SK-N-MC (cell line): ENCODE measurements at regions not wholly inside any gene's neighbourhood (a gene's known extent, or its start where the extent isn't known, plus 50 kb on each side); places are given as distances from the start of the nearest gene placed in this dataset.

Experiments used
- DNase-seq: peaks from one replicate; pipeline ENCODE4 v3.0.0-alpha.2; 2011; ENCODE audit warnings: low read depth, low spot score
- H3K27ac ChIP-seq: fragments of 200-600 bp; sonication (generic); 2 replicates; pipeline ENCODE4 v1.5.1; 2016; ENCODE audit warnings: mixed run types
- H3K36me3 ChIP-seq: fragments of 200-600 bp; sonication (generic); 2 replicates; pipeline ENCODE4 v1.6.1; 2017; ENCODE audit warnings: antibody characterized with exemption, low read length, mixed read lengths; ENCODE audit not compliant: insufficient read depth
- H3K4me3 ChIP-seq: fragments of 200-600 bp; sonication (generic); 2 replicates; pipeline ENCODE4 v1.5.1; 2016
- H3K9ac ChIP-seq: fragments of 200-600 bp; sonication (generic); 2 replicates; pipeline ENCODE4 v1.8.0; 2017; ENCODE audit warnings: mixed run types, mixed read lengths; ENCODE audit not compliant: insufficient read length
- H3K9me3 ChIP-seq: fragments of 200-600 bp; sonication (generic); 2 replicates; pipeline ENCODE4 v1.6.1; 2017; ENCODE audit warnings: low read depth, mild to moderate bottlenecking, antibody characterized with exemption, low read length, moderate library complexity, mixed read lengths
- EZH2 ChIP-seq: fragments of 200-600 bp; sonication (generic); IDR thresholded peaks from one replicate; pipeline ENCODE4 v1.6.1; 2017; ENCODE audit warnings: antibody characterized with exemption
- FOXP2 ChIP-seq: optimal IDR thresholded peaks from 2 replicates; pipeline ENCODE3; 2011; ENCODE audit warnings: mild to moderate bottlenecking, moderate library complexity; ENCODE audit not compliant: insufficient read depth; ENCODE audit errors: extremely low read length, control extremely low read depth
- POLR2AphosphoS5 ChIP-seq: IDR thresholded peaks from 2 replicates; pipeline ENCODE4 v1.6.1; 2012; ENCODE audit warnings: mild to moderate bottlenecking, low read depth, low read length, borderline replicate concordance

DNA sequence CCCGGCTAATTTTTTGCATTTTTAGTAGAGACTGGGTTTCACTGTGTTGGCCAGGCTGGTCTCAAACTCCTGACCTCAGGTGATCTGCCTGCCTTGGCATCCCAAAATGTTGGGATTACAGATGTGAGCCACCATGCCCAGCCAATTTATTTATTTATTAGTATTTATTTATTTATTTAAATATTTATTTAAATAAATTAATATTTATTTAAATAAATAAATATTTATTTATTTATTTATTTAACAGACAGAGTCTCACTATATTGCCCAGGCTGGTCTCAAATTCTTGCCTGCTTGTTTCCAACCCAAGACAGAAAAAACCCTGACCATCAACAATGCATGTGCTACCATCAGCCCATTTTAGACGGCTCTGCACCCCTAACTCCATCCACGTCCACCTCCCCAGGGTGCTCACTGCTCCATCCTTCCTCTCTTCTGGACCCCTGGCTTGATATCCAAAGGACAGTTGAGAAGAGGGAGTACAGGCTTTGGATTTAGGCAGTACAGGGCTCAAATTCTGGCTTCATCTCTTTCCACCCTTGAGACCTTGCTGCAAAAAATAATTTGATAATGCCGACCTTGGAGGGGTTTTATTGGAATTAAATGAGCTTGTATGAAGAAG is 232.6 kb downstream of the MED10 start:
- Histone ChIP-seq H3K9ac (no peak overlapping the region), H3K4me3 (no peak overlapping the region)
- DNase-seq, result no peak

DNA sequence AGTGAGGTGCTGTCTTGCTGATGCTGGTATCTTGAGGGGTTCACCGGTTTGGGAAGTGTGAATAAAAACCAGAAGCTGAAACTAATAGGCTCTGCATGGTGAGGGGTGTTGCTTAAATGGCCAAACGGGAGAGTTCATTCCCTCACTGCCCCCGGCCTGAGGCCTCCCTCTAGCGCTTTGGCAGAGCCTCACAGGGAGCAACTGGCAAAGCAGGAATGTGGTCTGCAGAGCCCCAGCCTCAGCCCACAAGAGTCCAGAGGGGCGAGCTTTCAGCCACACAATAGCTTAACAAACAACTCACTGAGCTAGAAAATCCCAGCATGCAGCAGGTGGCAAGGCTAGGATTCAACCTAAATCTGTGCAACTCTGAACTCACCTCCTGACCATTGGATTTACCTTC is 234.8 kb downstream of the MED10 start:
- TF ChIP-seq POLR2AphosphoS5 (no peak), FOXP2 (no peak), EZH2 (no peak)

More for the DNA sequence above, 232.6 kb downstream of the MED10 start:
- no peak overlapping the region for H3K27ac ChIP-seq
- no peaks in the 10 kb centered on the region for H3K9me3 ChIP-seq
- H3K36me3 ChIP-seq, result no peaks in the 10 kb centered on the region
- TF ChIP-seq FOXP2 (no peak), POLR2AphosphoS5 (no peak), EZH2 (no peak)

DNA sequence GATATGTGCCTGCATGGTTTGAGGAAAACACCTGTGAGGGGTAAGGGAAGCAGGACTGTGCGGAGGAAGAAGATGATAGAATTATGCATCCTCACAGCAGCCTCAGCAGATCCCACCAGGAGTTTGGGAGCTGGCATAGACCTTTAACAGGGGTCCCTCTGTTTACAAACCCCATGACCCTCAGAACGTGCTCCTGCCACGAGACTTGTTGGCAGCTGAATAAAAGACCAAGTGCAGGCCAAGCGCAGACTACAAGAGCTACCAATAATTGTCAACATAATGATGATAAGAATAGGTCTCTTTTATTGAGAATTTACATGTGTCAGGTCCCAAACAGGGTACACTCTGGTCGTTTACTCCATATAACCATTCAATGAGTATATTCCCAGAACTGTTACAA is 236.0 kb downstream of the MED10 start:
- no peak for DNase-seq
- no peaks in the 10 kb centered on the region for H3K9me3 ChIP-seq
- H3K27ac ChIP-seq, result no peak overlapping the region
- no peak overlapping the region for H3K9ac ChIP-seq
- no peak overlapping the region for H3K4me3 ChIP-seq
- TF ChIP-seq POLR2AphosphoS5, result no peak
- no peak for TF ChIP-seq FOXP2
- no peak for TF ChIP-seq EZH2
- no peaks in the 10 kb centered on the region for H3K36me3 ChIP-seq

More for the DNA sequence above, 234.8 kb downstream of the MED10 start:
- H3K9me3 ChIP-seq, result no peaks in the 10 kb centered on the region
- no peaks in the 10 kb centered on the region for H3K36me3 ChIP-seq
- H3K4me3 ChIP-seq, result no peak overlapping the region
- no peak overlapping the region for H3K9ac ChIP-seq
- no peak for DNase-seq
- H3K27ac ChIP-seq, result no peak overlapping the region

DNA sequence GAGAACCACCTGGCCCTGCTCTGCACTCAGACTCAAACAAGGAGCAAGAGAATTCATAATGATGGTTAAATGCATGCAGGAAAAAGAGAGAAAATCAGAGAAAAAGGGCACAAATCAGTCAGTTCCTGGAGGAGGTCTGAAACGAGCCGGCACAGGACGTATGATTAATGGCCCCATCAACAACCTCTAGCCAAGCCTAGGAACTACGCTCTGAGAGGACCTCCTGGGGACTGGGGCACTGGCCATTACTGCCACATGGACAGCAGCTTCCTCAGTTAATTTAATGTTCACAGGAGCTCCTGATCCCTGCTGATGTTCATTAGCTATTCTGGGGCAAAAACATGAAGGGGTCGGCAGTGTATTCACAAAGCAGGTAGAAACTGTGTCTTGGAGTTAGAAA is 238.1 kb downstream of the MED10 start:
- H3K36me3 ChIP-seq, result no peaks in the 10 kb centered on the region
- TF ChIP-seq EZH2, result no peak
- no peak for TF ChIP-seq FOXP2
- TF ChIP-seq POLR2AphosphoS5, result no peak
- no peak overlapping the region for H3K4me3 ChIP-seq
- H3K9me3 ChIP-seq, result no peaks in the 10 kb centered on the region
- DNase-seq, result no peak
- H3K9ac ChIP-seq, result no peak overlapping the region
- no peak overlapping the region for H3K27ac ChIP-seq

DNA sequence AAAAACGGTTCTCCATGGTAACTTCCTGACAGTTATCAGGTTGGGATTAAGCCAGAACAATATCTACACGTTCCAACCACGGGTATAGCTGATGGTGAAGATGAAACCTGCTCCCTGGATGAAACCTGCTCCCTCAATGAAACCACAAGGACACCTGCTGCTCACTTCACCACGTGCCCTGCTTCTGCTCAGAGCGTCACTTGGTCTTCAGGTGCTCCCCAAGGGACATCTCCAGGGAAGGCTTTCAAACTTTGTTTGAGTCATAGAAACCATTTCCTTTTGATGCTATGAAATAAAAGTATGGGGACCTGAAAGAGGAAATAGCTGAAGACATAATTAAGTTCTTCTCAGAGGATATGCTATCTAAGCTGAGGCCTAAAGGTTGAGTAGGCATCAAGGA is 242.4 kb downstream of the MED10 start:
- Histone ChIP-seq H3K27ac (no peak overlapping the region), H3K36me3 (no peaks in the 10 kb centered on the region), H3K9me3 (no peaks in the 10 kb centered on the region), H3K9ac (no peak overlapping the region), H3K4me3 (no peak overlapping the region)
- no peak for DNase-seq
- TF ChIP-seq FOXP2, result no peak
- TF ChIP-seq POLR2AphosphoS5, result no peak
- TF ChIP-seq EZH2, result no peak

DNA sequence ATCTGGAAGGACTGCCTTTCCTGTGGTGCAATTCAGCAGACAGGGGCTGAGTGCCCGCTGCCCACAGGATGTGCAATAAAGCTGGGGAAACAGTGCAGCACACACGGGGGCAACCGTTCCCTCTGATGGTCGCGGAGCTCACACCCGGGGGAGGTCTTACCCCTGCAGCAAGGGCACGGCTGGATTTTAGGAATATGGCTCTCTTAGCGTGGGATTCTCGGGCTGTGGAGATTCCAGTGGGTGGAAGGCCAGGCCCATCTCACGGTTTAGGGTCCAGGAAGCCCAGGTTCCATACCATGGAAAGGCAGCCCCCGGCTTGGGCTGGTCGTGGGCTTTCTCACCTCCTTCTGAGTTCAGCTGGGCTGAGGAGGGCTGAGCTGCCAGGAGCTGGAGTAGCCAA is 244.1 kb downstream of the MED10 start:
- Histone ChIP-seq H3K36me3 (no peaks in the 10 kb centered on the region), H3K9ac (no peak overlapping the region), H3K4me3 (no peak overlapping the region), H3K27ac (no peak overlapping the region), H3K9me3 (no peaks in the 10 kb centered on the region)
- DNase-seq, result no peak
- TF ChIP-seq FOXP2 (no peak), POLR2AphosphoS5 (no peak), EZH2 (no peak)

DNA sequence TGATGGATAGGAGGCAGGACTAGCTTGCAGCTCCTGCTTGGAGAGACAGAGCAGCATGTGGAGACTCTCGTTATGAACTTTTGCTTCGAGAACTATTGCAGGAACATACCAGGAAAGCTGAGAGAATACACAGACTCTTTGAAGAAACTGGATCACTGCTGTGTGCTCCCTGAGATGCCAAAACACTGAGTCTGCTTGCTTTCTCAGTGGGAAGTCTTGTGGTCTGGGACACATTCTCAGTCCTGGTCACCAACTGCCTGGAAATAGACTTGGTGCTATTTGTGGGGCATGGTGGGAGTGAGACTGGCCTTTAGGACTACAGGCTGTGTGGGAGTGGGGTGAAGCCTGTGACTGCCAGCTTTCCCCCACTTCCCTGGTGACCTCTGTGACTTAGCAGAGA is 252.6 kb downstream of the MED10 start:
- Histone ChIP-seq H3K27ac (no peak overlapping the region), H3K9ac (no peak overlapping the region), H3K9me3 (no peaks in the 10 kb centered on the region), H3K36me3 (no peaks in the 10 kb centered on the region), H3K4me3 (no peak overlapping the region)
- no peak for DNase-seq
- TF ChIP-seq EZH2 (no peak), POLR2AphosphoS5 (no peak), FOXP2 (no peak)

DNA sequence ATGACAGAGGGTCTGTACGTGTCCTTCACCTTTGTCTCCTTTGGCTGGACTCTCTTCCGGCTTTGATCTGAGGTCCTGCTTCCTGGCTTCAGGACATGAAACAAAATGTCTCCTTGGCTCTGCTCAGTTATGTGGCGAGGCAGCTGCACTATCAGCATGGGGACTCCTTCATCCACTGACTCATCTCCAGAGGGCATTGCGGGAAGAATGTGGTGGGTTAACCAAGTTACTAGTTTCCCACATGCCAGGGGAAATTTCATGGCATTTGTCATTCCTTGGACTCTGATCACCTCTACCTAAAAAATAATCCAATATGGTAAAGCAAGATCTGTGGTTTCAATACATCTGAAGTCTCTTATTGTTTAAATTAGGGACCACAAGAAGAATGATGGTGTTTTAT is 259.7 kb downstream of the MED10 start:
- no peak overlapping the region for H3K27ac ChIP-seq
- no peak for DNase-seq
- no peaks in the 10 kb centered on the region for H3K36me3 ChIP-seq
- no peak overlapping the region for H3K9ac ChIP-seq
- no peak overlapping the region for H3K4me3 ChIP-seq
- TF ChIP-seq POLR2AphosphoS5, result no peak
- no peak for TF ChIP-seq FOXP2
- TF ChIP-seq EZH2, result no peak
- H3K9me3 ChIP-seq, result no peaks in the 10 kb centered on the region

DNA sequence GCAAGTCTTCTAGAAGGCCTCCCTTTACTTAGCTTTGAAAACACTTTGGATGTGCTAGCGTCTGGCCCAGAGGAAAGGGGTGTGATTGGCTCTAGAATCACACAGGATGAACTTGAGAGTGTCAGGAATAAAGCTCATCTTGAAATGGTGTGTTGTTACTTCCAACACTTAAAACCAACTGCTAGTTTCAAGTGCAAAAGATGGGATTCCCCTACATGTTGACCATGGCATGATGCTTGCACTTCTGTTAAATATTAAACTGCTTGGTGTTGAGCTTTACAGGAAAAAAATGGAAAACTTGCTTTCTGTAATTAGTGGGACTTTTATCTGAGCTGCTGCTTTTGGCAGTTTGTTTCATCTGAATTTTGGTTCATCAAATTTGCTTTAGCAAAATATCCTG is 261.1 kb downstream of the MED10 start:
- TF ChIP-seq EZH2 (no peak), POLR2AphosphoS5 (no peak), FOXP2 (no peak)
- Histone ChIP-seq H3K4me3 (no peak overlapping the region), H3K36me3 (no peaks in the 10 kb centered on the region), H3K27ac (no peak overlapping the region), H3K9ac (no peak overlapping the region), H3K9me3 (no peaks in the 10 kb centered on the region)
- no peak for DNase-seq
